Ovary (tissue), 3 donors: ENCODE measurements at regions not wholly inside any gene's neighbourhood (a gene's known extent, or its start where the extent isn't known, plus 50 kb on each side); places are given as distances from the start of the nearest gene placed in this dataset.

Experiments used
- CTCF ChIP-seq, 3 donors: fragments of 450-650 bp in 2 of 3; fragments of 200-600 bp in 1 of 3; IDR thresholded peaks; one replicate each; pipeline versions ENCODE4 v1.5.1 to v1.8.0; 2016 to 2022; ENCODE audit warnings: antibody characterized with exemption in 3 of 3, mild to moderate bottlenecking in 1 of 3
- EP300 ChIP-seq: sonication (generic); formaldehyde crosslinking; IDR thresholded peaks from one replicate; pipeline ENCODE4 v1.6.1; 2017; ENCODE audit warnings: antibody characterized with exemption
- POLR2A ChIP-seq: fragments of 450-650 bp; IDR thresholded peaks from one replicate; pipeline ENCODE4 v1.6.1; 2017; ENCODE audit warnings: antibody characterized with exemption, mild to moderate bottlenecking, moderate library complexity
- donor health status: DM: no; HTN: no; CAD: no.

DNA sequence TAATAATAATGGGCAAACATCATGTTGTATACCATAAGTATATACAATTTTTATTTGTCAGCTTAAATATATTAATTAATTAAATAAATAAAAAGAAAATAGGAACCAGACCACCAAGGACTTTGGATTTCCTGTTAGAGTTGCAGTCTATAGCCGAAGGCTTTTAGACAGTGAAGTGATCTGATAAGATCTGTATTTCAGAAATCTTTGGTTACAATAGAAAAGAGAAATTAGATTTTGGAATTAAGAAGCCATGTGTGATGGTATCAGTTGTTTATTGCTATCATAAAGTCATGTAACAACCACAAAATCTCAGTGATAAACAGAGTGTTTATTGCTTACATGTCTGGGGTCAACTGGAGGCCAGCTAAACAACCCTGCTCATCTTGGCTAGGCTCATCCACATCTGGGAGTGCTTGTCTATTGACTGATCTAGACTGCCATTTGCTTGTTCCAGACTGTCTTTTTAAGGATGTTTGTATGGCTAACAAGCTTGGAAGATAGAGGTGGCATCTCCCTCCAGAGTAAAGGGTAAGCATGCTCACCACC lies 142.1 kb upstream of the USP9X start:
- TF ChIP-seq CTCF (IDR thresholded peaks at IDR 0.05) (no peak), EP300 (no peak), POLR2A (no peak)
